LNCaP clone FGC (cell line): ENCODE measurements at regions not wholly inside any gene's neighbourhood (a gene's known extent, or its start where the extent isn't known, plus 50 kb on each side); places are given as distances from the start of the nearest gene placed in this dataset.

ENCODE experiments used
- DNase-seq: peaks from one replicate; pipeline ENCODE4 v3.0.0-alpha.2; 2011; ENCODE audit warnings: low read depth
- H3K4me3 ChIP-seq: 2 replicates; pipeline ENCODE4 v1.5.1; 2011; ENCODE audit warnings: mild to moderate bottlenecking, low read depth, low read length, control low read depth
- CTCF ChIP-seq: IDR thresholded peaks from 2 replicates; pipeline ENCODE4 v1.5.1; 2012; ENCODE audit warnings: mild to moderate bottlenecking; ENCODE audit not compliant: control insufficient read depth, insufficient read depth; ENCODE audit errors: extremely low read depth

- no peak for TF ChIP-seq CTCF
- DNase-seq = no peak
- H3K4me3 ChIP-seq = no peak overlapping the region
Measured at GRCh38 chr18:54433368-54433767, 75.7 kb downstream of the C18orf54 start.

- DNase-seq = no peak
- no peak overlapping the region for H3K4me3 ChIP-seq
- TF ChIP-seq CTCF = no peak
Measured at GRCh38 chr18:54433857-54434256, 76.2 kb downstream of the C18orf54 start.

- DNase-seq = no peak
- no peak overlapping the region for H3K4me3 ChIP-seq
- no peak for TF ChIP-seq CTCF
Measured at GRCh38 chr18:54434453-54434852, 76.7 kb downstream of the C18orf54 start.

- no peak overlapping the region for H3K4me3 ChIP-seq
- no peak for DNase-seq
- no peak for TF ChIP-seq CTCF
Measured at GRCh38 chr18:54436501-54436900, 78.8 kb downstream of the C18orf54 start.

- no peak for TF ChIP-seq CTCF
- H3K4me3 ChIP-seq = no peak overlapping the region
- no peak for DNase-seq
Measured at GRCh38 chr18:54440292-54440691, 82.6 kb downstream of the C18orf54 start.

- no peak overlapping the region for H3K4me3 ChIP-seq
- peak; percentile 70 for DNase-seq
- peak; percentile 95 for TF ChIP-seq CTCF
Measured at GRCh38 chr18:54444319-54444914, 86.7 kb downstream of the C18orf54 start.

GRCh38 chr18:54453996-54454395, 96.3 kb downstream of the C18orf54 start:
- TF ChIP-seq CTCF = no peak
- H3K4me3 ChIP-seq = no peak overlapping the region
- DNase-seq = no peak
